Thoracic aorta (tissue), 2 donors: ENCODE measurements at regions not wholly inside any gene's neighbourhood (a gene's known extent, or its start where the extent isn't known, plus 50 kb on each side); places are given as distances from the start of the nearest gene placed in this dataset.

Experiments used
- ATAC-seq: fragments of 150-250 bp; one replicate; pipeline ENCODE4 v1.8.0; 2017; ENCODE audit warnings: low read depth; ENCODE audit not compliant: insufficient number of reproducible peaks, low FRiP score
- DNase-seq: peaks from one replicate; pipeline ENCODE4 v3.0.0-alpha.2; 2020; ENCODE audit warnings: low spot score
- H3K27ac ChIP-seq, 2 donors: fragments of 200-600 bp; sonication (generic); 1 replicate in 1 of 2; 2 replicates in 1 of 2; pipeline ENCODE4 v1.5.1; 2016; ENCODE audit warnings: mild to moderate bottlenecking in 2 of 2, moderate library complexity in 2 of 2
- H3K27me3 ChIP-seq: fragments of 200-600 bp; sonication (generic); replicated peaks from 2 replicates; pipeline ENCODE4 v1.6.0; 2016; ENCODE audit warnings: mild to moderate bottlenecking; ENCODE audit not compliant: insufficient read depth
- H3K36me3 ChIP-seq: fragments of 200-600 bp; sonication (generic); one replicate; pipeline ENCODE4 v1.5.1; 2016
- H3K4me1 ChIP-seq, 2 donors: fragments of 200-600 bp; sonication (generic); 1 replicate in 1 of 2; 2 replicates in 1 of 2; pipeline versions ENCODE4 v1.5.1 to v1.6.0; 2016; ENCODE audit warnings: low read depth in 2 of 2, mild to moderate bottlenecking in 1 of 2; ENCODE audit not compliant: control insufficient read depth in 1 of 2
- H3K4me3 ChIP-seq: fragments of 200-600 bp; sonication (generic); 2 replicates; pipeline ENCODE4 v1.5.1; 2016; ENCODE audit warnings: mild to moderate bottlenecking
- H3K9me3 ChIP-seq: fragments of 200-600 bp; sonication (generic); 2 replicates; pipeline ENCODE4 v1.5.1; 2016
- TF ChIP-seq, protein P1 (sequence below): fragments of 200-600 bp; sonication (generic); IDR thresholded peaks from one replicate; pipeline ENCODE4 v1.5.1; 2019; ENCODE audit warnings: antibody characterized with exemption

DNA sequence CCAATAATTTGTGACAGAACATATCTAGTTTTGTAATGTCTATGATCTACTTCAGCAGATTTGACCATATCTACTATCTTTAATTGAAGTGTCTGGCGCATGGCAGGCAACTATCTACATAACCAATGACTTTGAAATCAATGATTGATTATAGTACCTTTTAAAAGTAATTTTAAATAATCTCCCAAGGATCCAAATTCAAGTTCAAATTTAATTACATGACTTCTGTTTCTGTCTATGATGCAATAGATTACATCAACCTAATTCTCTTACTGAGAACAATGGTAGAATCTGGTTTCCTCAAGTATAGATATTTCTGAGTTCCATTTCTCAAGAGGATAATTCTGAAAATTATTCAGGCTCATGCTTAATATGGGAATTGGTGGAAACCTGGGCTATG is 177.4 kb upstream of the IL15 start:
- no peak overlapping the region for H3K4me3 ChIP-seq
- no peaks in the 10 kb centered on the region for H3K9me3 ChIP-seq
- TF ChIP-seq, protein P1, sequence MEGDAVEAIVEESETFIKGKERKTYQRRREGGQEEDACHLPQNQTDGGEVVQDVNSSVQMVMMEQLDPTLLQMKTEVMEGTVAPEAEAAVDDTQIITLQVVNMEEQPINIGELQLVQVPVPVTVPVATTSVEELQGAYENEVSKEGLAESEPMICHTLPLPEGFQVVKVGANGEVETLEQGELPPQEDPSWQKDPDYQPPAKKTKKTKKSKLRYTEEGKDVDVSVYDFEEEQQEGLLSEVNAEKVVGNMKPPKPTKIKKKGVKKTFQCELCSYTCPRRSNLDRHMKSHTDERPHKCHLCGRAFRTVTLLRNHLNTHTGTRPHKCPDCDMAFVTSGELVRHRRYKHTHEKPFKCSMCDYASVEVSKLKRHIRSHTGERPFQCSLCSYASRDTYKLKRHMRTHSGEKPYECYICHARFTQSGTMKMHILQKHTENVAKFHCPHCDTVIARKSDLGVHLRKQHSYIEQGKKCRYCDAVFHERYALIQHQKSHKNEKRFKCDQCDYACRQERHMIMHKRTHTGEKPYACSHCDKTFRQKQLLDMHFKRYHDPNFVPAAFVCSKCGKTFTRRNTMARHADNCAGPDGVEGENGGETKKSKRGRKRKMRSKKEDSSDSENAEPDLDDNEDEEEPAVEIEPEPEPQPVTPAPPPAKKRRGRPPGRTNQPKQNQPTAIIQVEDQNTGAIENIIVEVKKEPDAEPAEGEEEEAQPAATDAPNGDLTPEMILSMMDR = no peak
- H3K36me3 ChIP-seq = no peaks in the 10 kb centered on the region
- DNase-seq = no peak
- no peaks in the 10 kb centered on the region for H3K27me3 ChIP-seq
- H3K4me1 ChIP-seq = no peaks in the 10 kb centered on the region
- no peak for ATAC-seq
- H3K27ac ChIP-seq = no peak overlapping the region

- H3K9me3 ChIP-seq = no peaks in the 10 kb centered on the region
- TF ChIP-seq, protein P1 = no peak
- H3K4me1 ChIP-seq = no peaks in the 10 kb centered on the region
- H3K36me3 ChIP-seq = no peaks in the 10 kb centered on the region
- no peak overlapping the region for H3K27ac ChIP-seq
- no peaks in the 10 kb centered on the region for H3K27me3 ChIP-seq
- DNase-seq (no peak), ATAC-seq (no peak)
- no peak overlapping the region for H3K4me3 ChIP-seq
These were observed 174.0 kb upstream of the IL15 start for GRCh38 chr4:141462361-141462760.

DNA sequence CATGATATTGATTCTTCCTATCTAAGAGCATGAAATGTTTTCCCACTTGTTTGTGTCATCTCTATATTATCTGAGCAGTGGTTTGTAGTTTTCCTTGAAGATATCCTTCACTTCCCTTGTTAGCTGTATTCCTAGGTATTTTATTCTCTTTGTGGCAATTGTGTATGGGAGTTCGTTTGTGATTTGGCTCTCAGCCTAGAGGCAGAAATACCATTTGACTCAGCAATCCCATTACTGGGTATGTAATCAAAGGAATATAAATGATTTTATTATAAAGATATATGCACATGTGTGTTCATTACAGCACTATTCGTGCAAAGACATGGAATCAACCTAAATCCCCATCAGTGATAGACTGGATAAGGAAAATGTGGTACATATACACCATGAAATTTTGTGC is 172.7 kb upstream of the IL15 start:
- Histone ChIP-seq H3K36me3 (no peaks in the 10 kb centered on the region), H3K9me3 (no peaks in the 10 kb centered on the region), H3K4me1 (no peaks in the 10 kb centered on the region), H3K4me3 (no peak overlapping the region), H3K27ac (no peak overlapping the region), H3K27me3 (no peaks in the 10 kb centered on the region)
- TF ChIP-seq, protein P1 = no peak
- ATAC-seq (no peak), DNase-seq (no peak)

DNA sequence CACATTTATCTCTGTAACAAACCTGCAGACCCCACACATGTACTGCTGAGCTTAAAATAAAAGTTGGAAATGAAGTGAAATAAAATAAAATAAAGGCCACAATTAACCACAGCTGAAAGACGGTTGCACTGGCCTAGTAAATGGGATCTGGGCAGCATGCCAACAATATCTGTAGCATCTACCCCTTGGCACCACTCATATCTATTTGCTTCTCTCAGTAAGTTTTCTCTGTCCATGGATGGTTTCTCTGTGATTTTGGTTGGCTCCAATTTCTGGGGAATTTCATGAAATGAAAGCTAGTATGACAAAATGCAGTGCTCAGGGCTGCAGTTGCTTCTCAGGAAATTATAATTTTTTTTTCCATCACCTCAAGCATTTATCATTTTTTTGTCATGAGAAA is 172.0 kb upstream of the IL15 start:
- Histone ChIP-seq H3K27ac (no peak overlapping the region), H3K4me3 (no peak overlapping the region), H3K36me3 (no peaks in the 10 kb centered on the region), H3K4me1 (no peaks in the 10 kb centered on the region), H3K9me3 (no peaks in the 10 kb centered on the region), H3K27me3 (no peaks in the 10 kb centered on the region)
- TF ChIP-seq, protein P1 = no peak
- ATAC-seq (no peak), DNase-seq (no peak)

GRCh38 chr4:141465171-141465570 is 171.2 kb upstream of the IL15 start:
- TF ChIP-seq, protein P1 = no peak
- no peak overlapping the region for H3K27ac ChIP-seq
- no peak overlapping the region for H3K4me3 ChIP-seq
- no peaks in the 10 kb centered on the region for H3K27me3 ChIP-seq
- H3K36me3 ChIP-seq = no peaks in the 10 kb centered on the region
- ATAC-seq (no peak), DNase-seq (no peak)
- no peaks in the 10 kb centered on the region for H3K4me1 ChIP-seq
- no peaks in the 10 kb centered on the region for H3K9me3 ChIP-seq
